DND-41 (cell line): ENCODE measurements at regions not wholly inside any gene's neighbourhood (a gene's known extent, or its start where the extent isn't known, plus 50 kb on each side); places are given as distances from the start of the nearest gene placed in this dataset.

Source experiments
- ATAC-seq: fragments of 200-7000 bp; cut with Tn5 transposase; 3 replicates; pipeline ENCODE4 v1.9.1; 2021; ENCODE audit warnings: low read depth; ENCODE audit not compliant: insufficient read depth
- DNase-seq: peaks from one replicate; pipeline ENCODE4 v3.0.0-alpha.2; 2020
- H2AFZ ChIP-seq: 2 replicates; pipeline ENCODE4 v1.6.0; 2012; ENCODE audit warnings: low read depth, low read length
- H3K27ac ChIP-seq: 2 replicates; pipeline ENCODE4 v1.5.1; 2012; ENCODE audit warnings: low read length, inconsistent platforms
- H3K27me3 ChIP-seq: fragments of 200-600 bp; sonication (generic); 2 replicates; pipeline ENCODE4 v1.6.0; 2012; ENCODE audit warnings: low read length, mild to moderate bottlenecking, inconsistent platforms; ENCODE audit not compliant: insufficient read depth, poor library complexity
- H3K36me3 ChIP-seq: 2 replicates; pipeline ENCODE4 v1.5.1; 2012; ENCODE audit warnings: low read length, inconsistent platforms; ENCODE audit not compliant: insufficient read depth
- H3K4me1 ChIP-seq: 2 replicates; pipeline ENCODE4 v1.5.1; 2012; ENCODE audit warnings: mild to moderate bottlenecking, low read length; ENCODE audit not compliant: insufficient read depth
- H3K4me2 ChIP-seq: 2 replicates; pipeline ENCODE4 v1.6.0; 2012; ENCODE audit warnings: mild to moderate bottlenecking, moderate library complexity, low read length, inconsistent platforms; ENCODE audit not compliant: insufficient read depth
- H3K4me3 ChIP-seq, 2 experiments: fragments of 200-600 bp in 1 of 2; shearing (Covaris generic) in 1 of 2; 2 replicates each; pipeline ENCODE4 v1.5.1; 2012 to 2016; ENCODE audit warnings: inconsistent platforms in 2 of 2, low read length in 2 of 2, mild to moderate bottlenecking in 2 of 2, low read depth in 1 of 2, moderate library complexity in 1 of 2
- H3K79me2 ChIP-seq: 2 replicates; pipeline ENCODE4 v1.6.0; 2012; ENCODE audit warnings: low read length, inconsistent platforms; ENCODE audit not compliant: insufficient read depth
- H3K9ac ChIP-seq: 2 replicates; pipeline ENCODE4 v1.6.0; 2012; ENCODE audit warnings: low read depth, mild to moderate bottlenecking, inconsistent platforms, low read length, moderate library complexity
- H3K9me3 ChIP-seq: 2 replicates; pipeline ENCODE4 v1.5.1; 2012; ENCODE audit warnings: low read length, moderate library complexity, mild to moderate bottlenecking, inconsistent platforms; ENCODE audit not compliant: insufficient read depth, severe bottlenecking
- H4K20me1 ChIP-seq: 2 replicates; pipeline ENCODE4 v1.6.0; 2012; ENCODE audit warnings: low read length; ENCODE audit not compliant: insufficient read depth
- CTCF ChIP-seq: IDR thresholded peaks from 2 replicates; pipeline ENCODE4 v1.5.1; 2012; ENCODE audit warnings: borderline replicate concordance, low read length, moderate library complexity, mild to moderate bottlenecking; ENCODE audit not compliant: poor library complexity, severe bottlenecking; ENCODE audit errors: extremely low read depth
- EZH2 ChIP-seq: IDR thresholded peaks from 3 replicates; pipeline ENCODE4 v1.6.1; 2012; ENCODE audit warnings: borderline replicate concordance, low read depth, mild to moderate bottlenecking, moderate library complexity, low read length, inconsistent platforms; ENCODE audit not compliant: severe bottlenecking

- H3K4me3 ChIP-seq: no peak overlapping the region
- H3K9ac ChIP-seq: no peak overlapping the region
- H4K20me1 ChIP-seq: no peaks in the 10 kb centered on the region
- no peaks in the 10 kb centered on the region for H3K27me3 ChIP-seq
- H3K27ac ChIP-seq: no peak overlapping the region
- H3K36me3 ChIP-seq: no peaks in the 10 kb centered on the region
- TF ChIP-seq CTCF: no peak
- TF ChIP-seq EZH2: no peak
- no peak for ATAC-seq
- H3K79me2 ChIP-seq: no peaks in the 10 kb centered on the region
- peaks cover 6% of the 10 kb centered on the region for H3K9me3 ChIP-seq
- no peaks in the 10 kb centered on the region for H3K4me1 ChIP-seq
- no peak for DNase-seq
- no peak overlapping the region for H3K4me2 ChIP-seq
- no peak overlapping the region for H2AFZ ChIP-seq
These were observed 56.5 kb upstream of the ORC5 start for GRCh38 chr7:104264285-104264684.

- no peak overlapping the region for H3K9ac ChIP-seq
- DNase-seq: no peak
- H3K4me1 ChIP-seq: no peaks in the 10 kb centered on the region
- no peaks in the 10 kb centered on the region for H3K79me2 ChIP-seq
- H3K27me3 ChIP-seq: no peaks in the 10 kb centered on the region
- H3K4me2 ChIP-seq: no peak overlapping the region
- TF ChIP-seq CTCF (peak; percentile 60), EZH2 (no peak)
- no peak overlapping the region for H3K4me3 ChIP-seq
- H4K20me1 ChIP-seq: no peaks in the 10 kb centered on the region
- H3K36me3 ChIP-seq: no peaks in the 10 kb centered on the region
- H3K9me3 ChIP-seq: peaks cover 6% of the 10 kb centered on the region
- no peak for ATAC-seq
- no peak overlapping the region for H3K27ac ChIP-seq
- H2AFZ ChIP-seq: no peak overlapping the region
These were observed 60.0 kb upstream of the ORC5 start for GRCh38 chr7:104267701-104268368.

- Histone ChIP-seq H2AFZ (no peak overlapping the region), H3K79me2 (no peaks in the 10 kb centered on the region), H3K27me3 (no peaks in the 10 kb centered on the region), H3K4me1 (no peaks in the 10 kb centered on the region), H3K9me3 (no peaks in the 10 kb centered on the region), H3K4me3 (no peak overlapping the region), H3K9ac (no peak overlapping the region), H4K20me1 (no peaks in the 10 kb centered on the region), H3K27ac (no peak overlapping the region), H3K4me2 (no peak overlapping the region), H3K36me3 (no peaks in the 10 kb centered on the region)
- DNase-seq: no peak
- ATAC-seq: no peak
- TF ChIP-seq EZH2: no peak
- TF ChIP-seq CTCF: no peak
These were observed 56.5 kb upstream of the LHFPL3 start for GRCh38 chr7:104271948-104272347.
